Parathyroid adenoma (tissue), 2 donors: ENCODE measurements at regions not wholly inside any gene's neighbourhood (a gene's known extent, or its start where the extent isn't known, plus 50 kb on each side); places are given as distances from the start of the nearest gene placed in this dataset.

Experiments used
- H2AFZ ChIP-seq: fragments of 300-600 bp; sonication (generic); one replicate; pipeline ENCODE4 v1.7.0; 2017; ENCODE audit warnings: antibody characterized with exemption, mild to moderate bottlenecking
- H3K27ac ChIP-seq: fragments of 300-600 bp; sonication (generic); one replicate; pipeline ENCODE4 v1.7.0; 2017
- H3K27me3 ChIP-seq: fragments of 300-600 bp; sonication (generic); one replicate; pipeline ENCODE4 v1.7.0; 2017; ENCODE audit warnings: low read length; ENCODE audit not compliant: control insufficient read depth, insufficient read depth
- H3K36me3 ChIP-seq: fragments of 300-600 bp; sonication (generic); one replicate; pipeline ENCODE4 v1.7.0; 2017; ENCODE audit warnings: low read length; ENCODE audit not compliant: control insufficient read depth, insufficient read depth
- H3K4me1 ChIP-seq: fragments of 300-600 bp; sonication (generic); one replicate; pipeline ENCODE4 v1.7.0; 2017; ENCODE audit warnings: control low read depth
- H3K4me2 ChIP-seq: fragments of 300-600 bp; sonication (generic); one replicate; pipeline ENCODE4 v1.7.0; 2017; ENCODE audit warnings: low read length
- H3K4me3 ChIP-seq: fragments of 300-600 bp; sonication (generic); one replicate; pipeline ENCODE4 v1.7.0; 2017; ENCODE audit warnings: low read depth, low read length
- H3K79me2 ChIP-seq: fragments of 300-600 bp; sonication (generic); one replicate; pipeline ENCODE4 v1.7.0; 2017; ENCODE audit warnings: control low read depth
- H3K9ac ChIP-seq: fragments of 300-600 bp; sonication (generic); one replicate; pipeline ENCODE4 v1.7.0; 2017; ENCODE audit warnings: mild to moderate bottlenecking
- H3K9me3 ChIP-seq: fragments of 300-600 bp; sonication (generic); one replicate; pipeline ENCODE4 v1.7.0; 2017; ENCODE audit warnings: low read length; ENCODE audit not compliant: control insufficient read depth
- CTCF ChIP-seq: fragments of 300-600 bp; sonication (generic); IDR thresholded peaks from one replicate; pipeline ENCODE4 v1.7.0; 2017; ENCODE audit warnings: antibody characterized with exemption, mild to moderate bottlenecking
- donor health status: primary hyperparathyroidism.

- no peaks in the 10 kb centered on the region for H3K79me2 ChIP-seq
- no peak overlapping the region for H2AFZ ChIP-seq
- no peak overlapping the region for H3K27ac ChIP-seq
- H3K36me3 ChIP-seq, result no peaks in the 10 kb centered on the region
- H3K9ac ChIP-seq, result no peak overlapping the region
- TF ChIP-seq CTCF, result no peak
- H3K4me3 ChIP-seq, result no peak overlapping the region
- no peaks in the 10 kb centered on the region for H3K27me3 ChIP-seq
- H3K4me2 ChIP-seq, result no peak overlapping the region
- no peaks in the 10 kb centered on the region for H3K9me3 ChIP-seq
- H3K4me1 ChIP-seq, result no peaks in the 10 kb centered on the region
Observed at GRCh38 chr12:98274430-98275130, 240.8 kb upstream of the TMPO start.

- Histone ChIP-seq H3K9me3 (no peaks in the 10 kb centered on the region), H2AFZ (no peak overlapping the region), H3K4me1 (no peaks in the 10 kb centered on the region), H3K9ac (no peak overlapping the region), H3K4me2 (no peak overlapping the region), H3K79me2 (no peaks in the 10 kb centered on the region), H3K27me3 (no peaks in the 10 kb centered on the region), H3K27ac (no peak overlapping the region), H3K4me3 (no peak overlapping the region), H3K36me3 (no peaks in the 10 kb centered on the region)
- no peak for TF ChIP-seq CTCF
Observed at GRCh38 chr12:98275131-98275475, 240.3 kb upstream of the TMPO start.

- Histone ChIP-seq H3K27me3 (no peaks in the 10 kb centered on the region), H3K27ac (no peak overlapping the region), H3K4me3 (no peak overlapping the region), H2AFZ (no peak overlapping the region), H3K9me3 (no peaks in the 10 kb centered on the region), H3K36me3 (no peaks in the 10 kb centered on the region), H3K4me1 (no peaks in the 10 kb centered on the region), H3K4me2 (no peak overlapping the region), H3K9ac (no peak overlapping the region), H3K79me2 (no peaks in the 10 kb centered on the region)
- no peak for TF ChIP-seq CTCF
Observed at GRCh38 chr12:98280152-98280551, 235.2 kb upstream of the TMPO start.

- Histone ChIP-seq H3K4me1 (no peaks in the 10 kb centered on the region), H3K4me2 (no peak overlapping the region), H2AFZ (no peak overlapping the region), H3K9ac (no peak overlapping the region), H3K27ac (no peak overlapping the region), H3K79me2 (no peaks in the 10 kb centered on the region), H3K4me3 (no peak overlapping the region), H3K27me3 (no peaks in the 10 kb centered on the region), H3K36me3 (no peaks in the 10 kb centered on the region), H3K9me3 (no peaks in the 10 kb centered on the region)
- TF ChIP-seq CTCF, result no peak
Observed at GRCh38 chr12:98280621-98281020, 234.8 kb upstream of the TMPO start.

- Histone ChIP-seq H3K4me2 (no peak overlapping the region), H3K4me3 (no peak overlapping the region), H3K9me3 (no peaks in the 10 kb centered on the region), H3K79me2 (no peaks in the 10 kb centered on the region), H3K9ac (no peak overlapping the region), H3K36me3 (no peaks in the 10 kb centered on the region), H2AFZ (no peak overlapping the region), H3K4me1 (no peaks in the 10 kb centered on the region), H3K27ac (no peak overlapping the region), H3K27me3 (no peaks in the 10 kb centered on the region)
- TF ChIP-seq CTCF, result no peak
Observed at GRCh38 chr12:98291828-98292227, 223.6 kb upstream of the TMPO start.
